ENCODE measurements at regions not wholly inside any gene's neighbourhood (a gene's known extent, or its start where the extent isn't known, plus 50 kb on each side); places are given as distances from the start of the nearest gene placed in this dataset.

GRCh38 chr2:18763338-18763737 is 174.0 kb upstream of the NT5C1B start:
- TF ChIP-seq POLR2AphosphoS5 (IDR thresholded peaks at IDR 0.05) (no peak), CTCF (IDR thresholded peaks at IDR 0.05; ENCODE audit: poor library complexity, severe bottlenecking) (no peak)

Measured in neural cell (in vitro differentiated cells).